GM20431 (cell line): ENCODE measurements at regions not wholly inside any gene's neighbourhood (a gene's known extent, or its start where the extent isn't known, plus 50 kb on each side); places are given as distances from the start of the nearest gene placed in this dataset.
"Not testable (repeated sequence)": the region's sequence is repeated elsewhere in the genome, so short reads cannot be mapped to it uniquely, and the experiment has no call there.

Source experiments
- in situ Hi-C: fragments of 300-500 bp; cut with MseI, MboI; formaldehyde crosslinking; loops from one replicate; pipeline ENCODE4 v1.15.0; 2020; ENCODE audit warnings: low sequenced_read_pairs; ENCODE audit not compliant: unreplicated experiment

DNA sequence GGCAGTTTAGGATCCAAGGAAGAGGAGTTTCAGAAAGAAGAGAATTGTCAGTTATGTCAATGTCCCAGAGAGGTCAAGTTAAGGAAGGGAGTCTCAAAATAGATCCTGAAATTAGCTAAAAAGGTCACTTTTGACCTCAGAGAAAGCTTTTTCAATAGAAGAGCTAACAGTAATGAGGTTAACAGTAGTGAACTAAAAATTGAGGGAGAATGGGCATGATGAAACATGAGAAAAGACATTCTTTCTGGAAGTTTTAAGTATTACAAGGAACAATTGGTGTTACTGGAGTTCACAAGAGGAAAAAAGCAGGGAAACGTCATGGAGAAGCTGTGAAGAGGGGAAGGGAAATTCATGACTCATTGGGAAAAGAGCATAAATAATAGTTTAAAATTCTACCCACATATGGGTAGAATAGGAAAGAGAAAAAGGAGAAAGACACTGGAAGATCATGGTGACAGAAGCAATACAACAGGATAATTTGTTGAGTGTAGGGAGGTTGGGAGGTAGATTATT lies 381.2 kb upstream of the FAR2 start:
- in situ Hi-C loops = no loop called here

DNA sequence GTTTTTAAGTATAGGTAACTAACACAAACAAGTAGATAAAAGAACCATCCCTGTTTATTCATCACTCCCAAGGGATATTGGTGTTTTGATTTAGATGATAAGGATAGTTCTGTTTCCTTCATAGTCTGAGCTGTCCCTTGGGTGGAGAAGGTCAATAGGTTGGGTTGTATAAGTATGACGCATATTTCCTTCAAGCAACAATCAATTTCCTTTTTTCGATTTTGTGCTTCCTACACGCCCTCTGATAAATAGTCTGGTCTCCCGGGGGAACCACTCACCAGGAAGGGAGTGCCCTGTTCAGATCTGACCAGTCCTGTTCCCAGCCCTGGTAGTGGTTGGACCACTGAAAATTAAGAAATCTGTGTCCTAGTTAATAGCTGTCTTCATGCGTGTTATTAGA lies 378.8 kb upstream of the FAR2 start:
- in situ Hi-C loops = no loop called here

DNA sequence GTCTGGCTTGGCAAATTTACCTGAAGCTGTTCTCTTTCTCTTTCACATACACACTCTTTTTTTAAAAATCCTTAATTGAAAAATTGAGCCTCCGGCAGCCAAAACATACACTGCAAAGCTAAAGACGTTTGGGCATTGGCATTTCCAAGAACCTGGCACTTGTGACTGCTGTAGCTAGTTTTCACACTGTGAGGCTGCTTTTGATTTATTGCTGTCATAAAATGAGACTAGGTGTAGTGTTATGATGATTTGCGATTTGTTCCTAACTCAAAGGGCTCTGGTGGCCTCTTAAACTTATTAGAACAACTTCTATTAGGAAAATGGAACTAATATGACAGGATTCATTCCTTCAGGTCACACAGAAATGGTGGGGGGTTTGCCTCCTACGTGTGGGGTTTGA lies 377.1 kb upstream of the FAR2 start:
- in situ Hi-C loops = no loop called here

DNA sequence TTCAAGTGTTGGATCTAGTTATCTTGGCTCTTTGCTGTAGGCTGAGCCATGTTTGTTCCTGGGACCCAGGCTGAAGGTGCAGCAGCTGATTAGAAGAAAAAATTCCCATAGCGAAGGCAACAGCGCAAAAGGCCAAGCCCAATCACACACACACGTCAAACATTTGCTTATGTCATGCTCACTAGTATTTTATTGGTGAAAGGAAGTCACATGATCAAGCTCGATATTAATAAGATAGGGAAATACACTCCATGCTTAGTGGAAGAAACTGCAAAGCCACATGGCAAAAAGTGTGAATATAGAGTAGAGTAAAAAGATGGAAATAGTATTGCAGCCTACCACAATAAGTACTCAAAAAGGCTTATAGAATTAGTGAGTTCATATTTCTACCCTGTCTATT lies 373.5 kb upstream of the FAR2 start:
- in situ Hi-C loops = no loop called here

DNA sequence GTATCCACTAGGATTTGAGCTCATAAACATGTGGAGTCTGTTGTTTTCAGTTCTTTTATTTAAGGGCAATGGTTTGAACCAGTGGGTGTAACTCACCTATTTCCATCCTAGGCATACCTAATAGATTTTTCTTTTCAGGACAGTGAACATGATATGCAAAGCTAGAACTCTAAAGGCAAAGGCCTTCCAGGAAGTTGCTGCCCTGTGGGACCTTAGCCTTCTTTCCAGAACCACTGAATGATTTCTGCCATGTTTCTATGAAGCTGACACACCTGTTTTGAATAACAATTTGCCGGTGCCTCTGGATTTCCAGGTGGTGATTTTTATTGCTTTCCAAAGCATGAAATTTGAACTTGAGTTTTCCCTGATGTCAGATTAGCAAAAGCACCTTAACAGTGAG lies 372.9 kb upstream of the FAR2 start:
- in situ Hi-C loops = no loop called here

DNA sequence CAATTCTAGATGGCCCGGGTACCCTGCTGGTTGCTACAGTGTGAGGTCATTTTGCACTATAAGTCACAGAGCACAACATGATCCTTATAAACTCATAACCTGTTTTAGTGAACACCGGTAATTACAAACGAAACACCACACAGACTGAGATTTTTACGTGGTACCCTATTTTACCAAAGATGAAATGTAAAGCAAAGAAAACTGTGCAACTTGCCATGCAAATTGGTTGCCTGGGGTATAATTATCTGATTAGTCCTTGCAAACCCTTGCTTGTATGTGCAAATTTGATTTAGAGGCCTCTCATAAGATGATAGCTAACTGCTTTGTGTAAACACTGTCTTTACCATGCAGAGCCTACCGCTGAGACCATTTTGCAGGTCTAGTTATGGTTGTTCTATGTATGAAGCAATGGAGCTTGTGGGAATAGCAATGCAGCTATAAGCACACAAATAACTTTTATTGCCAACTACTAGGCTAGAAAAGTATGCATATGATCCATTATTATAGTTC lies 372.1 kb upstream of the FAR2 start:
- in situ Hi-C loops = no loop called here

DNA sequence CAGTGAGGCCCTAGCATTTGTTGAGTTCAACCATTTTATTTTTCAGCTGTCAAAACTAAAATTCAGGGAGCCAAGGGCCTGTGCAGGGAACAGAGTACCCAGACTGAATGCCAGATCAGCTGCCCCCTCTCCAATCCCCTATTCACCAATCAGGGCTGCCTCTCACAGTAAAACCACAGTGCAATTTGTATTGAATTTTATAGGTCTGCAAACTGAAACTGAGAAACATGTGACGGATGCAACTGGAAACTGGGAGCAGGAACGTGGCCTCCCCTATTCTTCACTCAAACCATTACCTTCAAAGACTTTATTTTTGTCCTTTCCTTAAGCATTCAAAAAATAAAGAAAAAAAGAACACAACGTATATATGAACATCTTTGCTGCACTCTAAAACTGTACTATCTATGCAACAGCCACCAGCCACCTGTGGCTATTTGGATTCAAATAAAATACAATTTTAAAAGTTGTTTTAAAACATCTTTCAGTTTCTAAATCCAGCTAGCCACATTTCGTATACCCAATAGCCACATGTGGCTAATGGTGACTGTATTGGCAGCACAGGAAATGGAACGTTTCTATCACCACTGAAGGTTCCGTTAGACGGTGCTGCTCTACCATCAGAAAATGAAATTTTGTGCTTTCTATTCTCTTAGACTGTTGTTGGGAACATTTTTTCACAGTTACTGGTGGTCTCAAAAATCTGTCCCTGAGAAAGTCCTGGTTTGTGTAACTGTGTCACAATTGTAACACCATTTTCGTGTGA lies 371.3 kb upstream of the FAR2 start:
- in situ Hi-C loops = no loop called here

DNA sequence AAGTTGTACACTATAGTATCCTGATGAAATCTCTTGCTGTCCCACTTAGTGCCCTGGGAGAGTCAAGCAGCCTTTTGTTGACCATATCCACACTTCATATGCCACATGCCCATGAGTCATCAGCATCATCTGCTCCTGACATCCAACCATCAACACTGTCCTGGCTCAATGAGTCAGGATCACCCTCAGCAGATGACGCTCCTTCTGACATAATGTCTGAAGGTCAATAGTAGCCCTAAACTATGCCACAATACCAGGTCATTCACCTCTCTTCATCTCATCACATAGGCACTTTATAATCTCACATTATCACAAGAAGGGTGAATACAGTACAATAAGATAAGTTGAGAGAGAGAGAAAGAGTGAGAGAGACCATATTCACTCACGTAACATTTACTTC lies 369.0 kb upstream of the FAR2 start:
- in situ Hi-C loops = no loop called here

DNA sequence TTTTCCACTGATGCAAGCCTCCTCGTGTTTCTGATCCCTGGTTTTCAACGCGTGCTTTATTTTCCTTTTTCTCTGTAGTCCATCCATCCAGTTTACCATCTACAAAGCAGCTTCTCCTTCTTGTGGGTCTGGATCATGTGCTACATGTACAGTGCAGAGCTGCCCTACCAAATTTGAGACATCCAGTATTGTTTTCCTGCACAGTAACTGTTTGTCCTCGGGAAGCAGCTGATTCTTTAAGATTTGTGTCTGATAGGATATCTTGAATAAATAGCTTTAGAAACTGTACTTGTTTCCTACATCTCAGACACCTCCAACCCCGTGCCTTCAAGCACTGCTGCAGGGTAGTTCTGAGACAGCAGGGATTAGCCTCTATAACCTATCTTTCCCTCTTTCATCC lies 368.1 kb upstream of the FAR2 start:
- in situ Hi-C loops = no loop called here

DNA sequence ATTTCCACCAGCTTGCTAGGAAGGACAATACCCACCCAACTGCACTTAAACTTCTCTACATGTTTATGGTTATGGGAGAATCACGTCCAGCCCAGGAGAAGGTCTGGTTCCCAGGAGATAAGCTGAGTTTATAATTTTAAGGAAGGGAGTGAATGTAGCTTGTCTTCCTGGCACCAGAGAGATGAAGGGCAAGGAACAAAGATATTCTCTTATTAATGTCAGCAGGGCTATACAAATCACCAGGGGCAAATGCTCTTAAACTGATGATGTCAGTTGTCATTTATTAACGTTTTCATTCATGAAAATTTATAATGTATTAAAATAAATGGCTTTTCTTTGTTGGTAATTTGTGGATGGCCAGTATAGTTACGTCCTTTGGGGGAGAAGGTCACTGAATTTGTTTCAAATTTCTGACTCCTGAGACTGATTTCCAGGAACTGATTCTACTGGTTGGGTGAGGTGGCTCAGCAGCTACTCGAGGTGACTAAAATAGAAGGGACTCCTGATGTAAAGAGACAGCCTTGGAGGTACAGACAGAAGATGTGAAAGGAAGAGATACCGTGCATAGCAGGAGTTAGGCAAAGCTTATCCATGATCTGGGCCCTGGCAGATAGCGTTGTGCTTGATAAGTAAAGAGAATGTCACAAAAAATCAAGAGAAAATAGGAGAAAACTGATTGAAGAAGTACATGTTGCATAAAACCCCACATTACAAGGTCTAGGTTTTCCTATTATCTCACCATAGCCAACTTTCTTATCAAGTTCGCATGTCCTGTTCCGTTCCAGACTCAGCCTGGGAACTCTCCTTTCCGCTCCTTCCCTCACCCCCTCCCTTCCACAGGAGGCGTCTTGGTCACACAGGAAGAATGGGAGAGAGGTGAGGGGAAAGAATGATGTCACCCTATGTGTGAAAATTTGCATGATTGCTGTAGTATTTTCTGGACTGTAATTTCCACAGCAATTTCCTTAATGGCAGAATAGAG lies 367.1 kb upstream of the FAR2 start:
- in situ Hi-C loops = no loop called here

DNA sequence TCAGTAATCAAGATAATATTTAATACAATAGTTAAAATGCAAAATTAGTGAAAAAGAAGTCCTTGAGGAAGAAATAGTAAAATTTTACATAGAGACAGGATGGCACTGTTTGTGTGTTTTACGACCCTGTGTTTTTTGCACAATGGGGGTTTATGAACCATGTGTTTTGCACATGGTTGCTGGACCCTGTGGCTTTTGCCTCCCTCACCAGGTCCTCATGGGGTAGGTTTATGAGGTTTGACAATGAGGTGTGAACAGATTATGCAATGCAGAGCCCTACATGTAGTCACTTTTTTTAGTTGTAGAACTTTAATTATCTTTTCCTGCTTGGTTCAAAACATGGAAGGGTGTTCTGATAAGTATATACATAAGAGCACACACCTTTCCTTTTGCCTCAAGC lies 366.3 kb upstream of the FAR2 start:
- in situ Hi-C loops = no loop called here

DNA sequence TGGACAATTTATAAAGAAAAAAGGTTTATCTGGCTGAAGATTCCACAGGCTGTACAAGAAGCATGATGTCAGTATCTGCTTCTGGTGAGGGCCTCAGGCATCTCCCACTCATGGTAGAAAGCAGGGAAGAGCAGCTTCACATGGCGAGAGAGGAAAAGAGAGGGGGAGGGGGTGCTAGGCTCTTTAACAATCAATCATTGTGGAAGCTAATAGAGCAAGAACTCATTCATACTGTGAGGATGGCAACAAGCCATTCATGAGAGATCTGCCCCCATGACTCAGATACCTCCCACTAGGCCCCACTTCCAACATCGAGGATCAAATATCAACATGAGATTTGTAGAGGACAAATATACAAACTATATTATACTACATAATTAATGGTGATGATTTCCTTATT lies 361.9 kb upstream of the FAR2 start:
- in situ Hi-C loops = no loop called here

DNA sequence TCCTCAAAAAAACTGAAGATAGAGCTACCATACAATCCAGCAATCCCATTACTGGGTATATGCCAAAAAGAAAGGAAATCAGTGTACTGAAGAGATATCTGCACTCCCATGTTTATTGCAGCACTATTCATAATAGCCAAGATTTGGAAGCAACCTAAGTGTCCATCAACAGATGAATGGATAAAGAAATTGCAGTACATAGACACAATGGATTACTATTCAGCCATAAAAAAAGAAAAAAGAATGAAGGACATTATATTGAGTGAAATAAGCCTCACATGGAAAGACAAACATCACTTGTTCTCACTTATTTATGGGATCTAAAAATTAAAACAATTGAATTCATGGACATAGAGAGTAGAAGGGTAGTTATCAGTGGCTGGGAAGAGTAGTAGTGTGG lies 360.8 kb upstream of the FAR2 start:
- in situ Hi-C loops = not testable (repeated sequence)

DNA sequence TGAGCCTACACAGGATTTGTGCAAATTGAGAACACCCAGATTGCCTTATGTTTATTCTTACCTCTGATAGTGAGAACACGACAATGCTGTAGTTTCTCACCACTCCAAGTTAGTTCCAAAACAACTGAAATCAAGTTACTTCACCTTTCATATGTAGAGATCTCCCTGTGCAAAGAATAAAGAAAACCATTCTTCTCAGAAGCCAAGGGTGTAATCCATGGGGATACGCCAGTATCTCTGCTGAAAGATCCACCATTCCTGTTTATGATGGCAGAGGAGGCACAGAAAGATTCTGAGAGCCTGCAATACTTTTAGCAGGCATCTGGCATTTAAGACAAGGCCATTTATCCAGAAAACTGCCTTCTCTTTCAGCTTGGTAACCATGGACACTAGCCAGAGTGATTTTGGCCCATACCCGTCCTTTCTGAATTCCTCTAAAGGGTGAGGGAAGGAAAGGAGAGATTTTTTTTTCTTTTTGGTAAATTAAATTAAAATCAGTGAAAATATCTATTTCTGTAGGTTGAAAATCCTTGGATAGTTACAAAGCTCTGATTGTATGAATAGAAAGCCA lies 355.4 kb upstream of the FAR2 start:
- in situ Hi-C loops = no loop called here

DNA sequence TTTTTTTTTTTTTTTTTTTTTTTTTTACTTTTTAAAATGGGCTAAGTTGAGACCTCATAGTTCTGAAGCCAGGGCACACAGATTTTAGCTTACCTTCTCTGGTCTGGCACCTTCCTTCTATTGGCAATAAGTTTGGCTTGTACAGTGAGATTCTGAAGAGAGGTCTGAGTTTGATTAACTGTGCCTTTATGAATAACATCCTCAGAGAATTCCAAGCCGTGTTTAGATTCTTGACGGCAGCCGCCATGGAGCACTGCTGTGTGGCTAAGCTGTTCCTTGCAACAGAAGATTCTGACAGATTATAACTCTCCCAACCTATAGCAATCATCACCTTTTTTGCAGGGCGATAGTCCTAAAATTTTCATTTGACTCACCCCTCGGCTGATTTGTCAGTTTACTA lies 354.9 kb upstream of the FAR2 start:
- in situ Hi-C loops = no loop called here

DNA sequence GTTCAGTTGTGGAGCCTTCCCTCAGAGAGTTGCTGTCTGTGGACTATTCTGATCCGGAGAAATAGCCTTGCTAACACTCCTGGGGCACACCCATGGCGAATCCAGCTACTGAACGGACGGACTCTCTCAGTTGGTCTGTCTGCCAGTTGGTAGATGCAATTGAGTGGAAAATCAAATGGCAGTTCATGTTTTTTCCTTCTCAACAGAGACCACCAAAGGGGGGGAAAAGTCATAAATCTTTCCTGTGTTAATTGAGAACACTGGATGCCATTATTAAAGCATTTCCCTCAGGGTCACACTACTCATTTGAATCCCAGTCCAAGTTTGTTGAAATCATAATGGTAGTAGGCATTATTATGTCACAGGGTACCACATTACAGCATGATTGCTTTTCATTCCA lies 354.3 kb upstream of the FAR2 start:
- in situ Hi-C loops = no loop called here

DNA sequence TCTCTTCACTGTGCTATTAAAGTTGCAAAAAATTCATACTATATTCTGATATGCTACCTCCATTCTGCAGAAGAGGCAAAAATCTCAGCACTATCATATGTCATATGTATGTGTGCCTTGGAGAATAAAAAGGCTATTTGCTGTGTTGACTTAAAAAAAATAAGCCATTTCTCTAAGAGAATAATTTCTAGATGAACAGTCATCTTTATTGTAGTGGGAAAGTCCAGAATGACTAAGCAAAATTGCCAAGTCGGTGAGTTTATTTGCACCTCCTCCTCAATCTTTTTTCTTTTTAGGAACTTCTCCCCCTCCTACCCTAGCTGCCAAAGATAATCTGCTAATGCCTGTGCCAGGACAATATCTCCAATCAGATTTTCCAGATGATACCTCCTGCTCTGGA lies 353.8 kb upstream of the FAR2 start:
- in situ Hi-C loops = no loop called here

DNA sequence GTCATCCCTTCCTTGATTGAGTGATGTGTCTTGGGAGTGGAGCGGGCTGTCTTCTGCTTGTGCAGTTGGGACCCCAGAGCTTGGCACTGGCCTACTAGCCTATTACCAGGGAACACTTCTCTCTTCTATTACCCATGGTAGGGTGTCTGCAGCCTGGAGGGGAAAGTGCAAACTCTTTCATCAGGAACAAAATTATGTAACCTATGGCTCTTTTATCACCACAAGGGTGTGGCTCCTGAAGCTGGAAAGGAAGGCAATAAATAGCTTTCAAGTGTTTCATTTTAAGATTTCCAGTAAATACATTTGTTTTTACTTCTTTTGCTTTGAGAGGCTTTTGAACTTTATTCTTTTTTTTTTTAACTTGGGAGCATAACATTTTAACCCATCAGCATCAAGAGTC lies 349.7 kb upstream of the FAR2 start:
- in situ Hi-C loops = no loop called here

DNA sequence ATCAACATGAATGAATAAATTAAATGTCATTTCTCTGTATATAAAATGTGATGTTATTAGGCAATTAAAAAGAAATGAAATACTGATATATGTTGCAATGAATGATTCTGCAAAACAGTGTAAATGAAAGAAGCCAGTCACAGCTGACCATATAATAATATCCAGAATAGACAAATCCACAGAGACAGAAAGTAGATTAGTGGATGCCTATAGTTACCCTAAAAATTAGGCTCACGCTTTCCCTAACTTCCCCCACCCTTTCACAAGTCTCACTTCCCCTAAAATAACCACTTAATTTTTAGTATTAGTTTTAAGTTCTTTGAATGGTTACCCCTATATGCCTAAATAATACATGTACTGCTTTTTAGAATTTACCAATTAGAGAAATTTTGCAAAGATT lies 348.9 kb upstream of the FAR2 start:
- in situ Hi-C loops = no loop called here

DNA sequence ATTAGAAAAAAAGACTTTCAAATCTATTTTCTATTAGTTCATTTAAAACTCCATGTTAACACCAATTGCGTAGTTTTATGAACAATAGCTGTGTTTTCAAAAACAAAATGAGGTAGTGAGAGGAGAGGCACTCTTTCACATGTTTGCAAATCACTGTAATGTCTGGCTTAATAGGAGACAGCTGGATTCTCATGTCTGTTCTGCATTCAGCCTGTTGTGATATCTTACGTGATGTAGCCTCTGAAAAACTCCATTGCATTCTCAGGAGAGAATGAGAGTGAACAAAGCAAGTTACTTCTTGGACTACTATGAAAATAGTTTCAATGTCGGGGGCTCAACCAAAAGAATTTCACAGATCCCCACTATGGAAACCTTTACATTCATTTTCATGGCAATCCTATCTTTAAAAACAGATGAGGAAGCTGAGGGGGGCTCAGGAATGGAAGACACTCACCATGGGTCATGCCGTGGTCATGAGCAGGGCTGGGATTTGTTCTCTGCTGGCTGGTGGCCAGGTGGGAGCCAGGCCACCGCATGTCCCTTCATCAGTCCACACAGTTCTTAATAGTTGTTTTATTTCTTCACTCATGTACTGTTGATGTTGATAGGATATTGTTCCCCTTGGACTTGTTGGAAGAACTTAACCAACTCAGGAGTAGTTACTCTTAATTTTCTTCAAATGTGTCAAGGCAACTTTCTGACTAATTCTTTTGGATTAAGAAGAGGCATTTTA lies 346.2 kb upstream of the FAR2 start:
- in situ Hi-C loops = no loop called here
